Caco-2 (cell line): ENCODE measurements at regions not wholly inside any gene's neighbourhood (a gene's known extent, or its start where the extent isn't known, plus 50 kb on each side); places are given as distances from the start of the nearest gene placed in this dataset.

ENCODE experiments used
- BruUV-seq: library from RNA; stranded (reverse); fragments of 400-500 nt; replicated peaks from 2 replicates; lab custom pipeline; 2021; lab: Mats Ljungman, UMichigan
- CTCF ChIA-PET: fragments of 300-600 bp; sonication (Branson Sonifier 250); formaldehyde crosslinking; loops from one replicate; lab custom pipeline; 2022; ENCODE audit warnings: antibody characterized with exemption; lab: Charles Lee
- POLR2A ChIA-PET: fragments of 300-600 bp; sonication (Branson Sonifier 250); formaldehyde crosslinking; loops from one replicate; lab custom pipeline; 2022; ENCODE audit warnings: antibody characterized with exemption; lab: Charles Lee
- DNase-seq, 2 experiments: peaks; one replicate each; pipeline versions ENCODE4 v3.0.0 to v3.0.0-alpha.2; 2020 to 2022
- H3K27me3 ChIP-seq: replicated peaks from 2 replicates; pipeline ENCODE4 v1.6.0; 2011; ENCODE audit warnings: low read length; ENCODE audit not compliant: control insufficient read depth, insufficient read depth
- H3K36me3 ChIP-seq: 2 replicates; pipeline ENCODE4 v1.5.1; 2011; ENCODE audit warnings: low read length; ENCODE audit not compliant: control insufficient read depth, insufficient read depth
- H3K4me1 ChIP-seq: fragments of 250-450 bp; sonication (Bioruptor Pico); 2 replicates; pipeline ENCODE4 v1.5.1; 2020; ENCODE audit warnings: mild to moderate bottlenecking
- H3K4me3 ChIP-seq: 2 replicates; pipeline ENCODE4 v1.5.1; 2011; ENCODE audit warnings: low read depth, mild to moderate bottlenecking, control low read depth, low read length
- H3K9me3 ChIP-seq: fragments of 250-450 bp; sonication (Bioruptor Pico); 2 replicates; pipeline ENCODE4 v1.5.1; 2020; ENCODE audit warnings: mild to moderate bottlenecking, moderate library complexity
- H3K27ac Mint-ChIP-seq: one replicate; pipeline ENCODE4 v1.8.0; 2022; ENCODE audit warnings: mixed read lengths; ENCODE audit not compliant: unreplicated experiment
- H3K27me3 Mint-ChIP-seq: one replicate; pipeline ENCODE4 v1.8.0; 2022; ENCODE audit warnings: mixed read lengths; ENCODE audit not compliant: insufficient read depth, unreplicated experiment
- H3K36me3 Mint-ChIP-seq: one replicate; pipeline ENCODE4 v1.8.0; 2022; ENCODE audit warnings: mild to moderate bottlenecking, mixed read lengths; ENCODE audit not compliant: insufficient read depth, unreplicated experiment
- H3K4me1 Mint-ChIP-seq: one replicate; pipeline ENCODE4 v1.8.0; 2022; ENCODE audit warnings: low read depth, mixed read lengths; ENCODE audit not compliant: unreplicated experiment
- H3K4me3 Mint-ChIP-seq: one replicate; pipeline ENCODE4 v1.8.0; 2022; ENCODE audit warnings: mild to moderate bottlenecking, moderate library complexity, mixed read lengths; ENCODE audit not compliant: unreplicated experiment
- H3K9me3 Mint-ChIP-seq: one replicate; pipeline ENCODE4 v1.8.0; 2022; ENCODE audit warnings: mixed read lengths; ENCODE audit not compliant: unreplicated experiment
- CTCF ChIP-seq, 2 experiments: fragments of 200-600 bp in 1 of 2; IDR thresholded peaks; 1 replicate in 1 of 2; 2 replicates in 1 of 2; pipeline versions ENCODE4 v1.5.1 to v1.8.0; 2011 to 2022; ENCODE audit warnings: antibody characterized with exemption in 1 of 2, control low read depth in 1 of 2, inconsistent platforms in 1 of 2, low read depth in 1 of 2, low read length in 1 of 2, mild to moderate bottlenecking in 1 of 2, moderate library complexity in 1 of 2; ENCODE audit not compliant: insufficient read depth in 1 of 2, severe bottlenecking in 1 of 2, unreplicated experiment in 1 of 2
- intact Hi-C: fragments of 100-400 bp; cut with micrococcal nuclease; formaldehyde crosslinking; loops from one replicate; pipeline ENCODE4 v1.10.0; 2022; ENCODE audit not compliant: unreplicated experiment

GRCh38 chr10:47092376-47092775 lies 181.1 kb downstream of the PTPN20 start:
- no peaks in the 10 kb centered on the region; the same call in 1 of the 2 replicates for H3K27me3 ChIP-seq
- no peak overlapping the region for H3K4me3 ChIP-seq
- no peak overlapping the region for H3K4me3 Mint-ChIP-seq
- TF ChIP-seq CTCF (IDR thresholded peaks at IDR 0.05; ENCODE audit: insufficient read depth in 1 of 2, low read depth in 1 of 2, low read length in 1 of 2, severe bottlenecking in 1 of 2, unreplicated experiment in 1 of 2): no peak
- CTCF ChIA-PET: no interaction called here
- no peaks in the 10 kb centered on the region for H3K4me1 ChIP-seq
- no peak for DNase-seq
- POLR2A ChIA-PET: no interaction called here
- H3K4me1 Mint-ChIP-seq: no peaks in the 10 kb centered on the region
- no peaks in the 10 kb centered on the region for H3K36me3 ChIP-seq
- no peaks in the 10 kb centered on the region for H3K9me3 Mint-ChIP-seq
- H3K27me3 Mint-ChIP-seq: peaks cover 46% of the 10 kb centered on the region
- BruUV-seq: no TSS peak
- H3K9me3 ChIP-seq: peaks cover 3% of the 10 kb centered on the region; the same call in 1 of the 2 replicates
- no peak overlapping the region for H3K27ac Mint-ChIP-seq
- H3K36me3 Mint-ChIP-seq: no peaks in the 10 kb centered on the region
- intact Hi-C loops: no loop called here

- DNase-seq: no peak
- H3K4me3 Mint-ChIP-seq: no peak overlapping the region
- no peaks in the 10 kb centered on the region for H3K4me1 Mint-ChIP-seq
- peaks cover 3% of the 10 kb centered on the region; the same call in 1 of the 2 replicates for H3K9me3 ChIP-seq
- H3K27me3 Mint-ChIP-seq: peaks cover 45% of the 10 kb centered on the region
- H3K4me1 ChIP-seq: no peaks in the 10 kb centered on the region
- no TSS peak for BruUV-seq
- intact Hi-C loops: no loop called here
- ChIA-PET POLR2A (no interaction called here), CTCF (no interaction called here)
- no peak overlapping the region for H3K4me3 ChIP-seq
- no peaks in the 10 kb centered on the region for H3K9me3 Mint-ChIP-seq
- no peaks in the 10 kb centered on the region for H3K36me3 ChIP-seq
- H3K36me3 Mint-ChIP-seq: no peaks in the 10 kb centered on the region
- no peaks in the 10 kb centered on the region; the same call in 1 of the 2 replicates for H3K27me3 ChIP-seq
- no peak for TF ChIP-seq CTCF (IDR thresholded peaks at IDR 0.05; ENCODE audit: insufficient read depth in 1 of 2, low read depth in 1 of 2, low read length in 1 of 2, severe bottlenecking in 1 of 2, unreplicated experiment in 1 of 2)
- no peak overlapping the region for H3K27ac Mint-ChIP-seq
Measured at GRCh38 chr10:47092831-47093230, 181.6 kb downstream of the PTPN20 start.

- no peak overlapping the region for H3K27ac Mint-ChIP-seq
- Histone ChIP-seq H3K4me1 (no peaks in the 10 kb centered on the region), H3K9me3 (peaks cover 3% of the 10 kb centered on the region; the same call in 1 of the 2 replicates), H3K4me3 (no peak overlapping the region), H3K27me3 (no peaks in the 10 kb centered on the region; the same call in 1 of the 2 replicates), H3K36me3 (no peaks in the 10 kb centered on the region)
- POLR2A ChIA-PET: no interaction called here
- CTCF ChIA-PET: no interaction called here
- H3K36me3 Mint-ChIP-seq: no peaks in the 10 kb centered on the region
- intact Hi-C loops: no loop called here
- BruUV-seq: no TSS peak
- DNase-seq: no peak
- H3K27me3 Mint-ChIP-seq: peaks cover 40% of the 10 kb centered on the region
- no peak for TF ChIP-seq CTCF (IDR thresholded peaks at IDR 0.05; ENCODE audit: insufficient read depth in 1 of 2, low read depth in 1 of 2, low read length in 1 of 2, severe bottlenecking in 1 of 2, unreplicated experiment in 1 of 2)
- no peak overlapping the region for H3K4me3 Mint-ChIP-seq
- no peaks in the 10 kb centered on the region for H3K9me3 Mint-ChIP-seq
- H3K4me1 Mint-ChIP-seq: no peaks in the 10 kb centered on the region
Measured at GRCh38 chr10:47094126-47094525, 182.9 kb downstream of the PTPN20 start.
